HG03460 (cell line): ENCODE measurements at regions not wholly inside any gene's neighbourhood (a gene's known extent, or its start where the extent isn't known, plus 50 kb on each side); places are given as distances from the start of the nearest gene placed in this dataset.

Source experiments
- ATAC-seq: cut with Tn5 transposase; IDR thresholded peaks from one replicate; pipeline ENCODE4 v1.9.1; 2021; ENCODE audit not compliant: unreplicated experiment

GRCh38 chr16:51696376-51696775, 545.3 kb upstream of the SALL1 start:
- ATAC-seq, result no peak

GRCh38 chr16:51691109-51691508, 540.0 kb upstream of the SALL1 start:
- ATAC-seq, result no peak

- no peak for ATAC-seq
Observed at GRCh38 chr16:51685498-51685897, 534.4 kb upstream of the SALL1 start.

- no peak for ATAC-seq
Observed at GRCh38 chr16:51683882-51684281, 532.8 kb upstream of the SALL1 start.

GRCh38 chr16:51682905-51683304, 531.8 kb upstream of the SALL1 start:
- ATAC-seq, result no peak

- no peak for ATAC-seq
Observed at GRCh38 chr16:51674615-51675014, 523.5 kb upstream of the SALL1 start.

GRCh38 chr16:51670527-51670926, 519.5 kb upstream of the SALL1 start:
- no peak for ATAC-seq

- ATAC-seq, result no peak
Observed at GRCh38 chr16:51666821-51667220, 515.8 kb upstream of the SALL1 start.

GRCh38 chr16:51666074-51666473, 515.0 kb upstream of the SALL1 start:
- ATAC-seq, result no peak

GRCh38 chr16:51665436-51665998, 514.4 kb upstream of the SALL1 start:
- ATAC-seq, result no peak

GRCh38 chr16:51658531-51658930, 507.5 kb upstream of the SALL1 start:
- ATAC-seq, result no peak

GRCh38 chr16:51657848-51658247, 506.8 kb upstream of the SALL1 start:
- no peak for ATAC-seq

- ATAC-seq, result no peak
Observed at GRCh38 chr16:51655249-51655648, 504.2 kb upstream of the SALL1 start.

GRCh38 chr16:51651061-51651466, 500.0 kb upstream of the SALL1 start:
- no peak for ATAC-seq

- no peak for ATAC-seq
Observed at GRCh38 chr16:51649631-51650030, 498.6 kb upstream of the SALL1 start.

- no peak for ATAC-seq
Observed at GRCh38 chr16:51648526-51648925, 497.5 kb upstream of the SALL1 start.

GRCh38 chr16:51641191-51641765, 490.2 kb upstream of the SALL1 start:
- no peak for ATAC-seq

- no peak for ATAC-seq
Observed at GRCh38 chr16:51640196-51640595, 489.1 kb upstream of the SALL1 start.

- no peak for ATAC-seq
Observed at GRCh38 chr16:51638339-51639135, 487.5 kb upstream of the SALL1 start.

- no peak for ATAC-seq
Observed at GRCh38 chr16:51637770-51638094, 486.7 kb upstream of the SALL1 start.

- no peak for ATAC-seq
Observed at GRCh38 chr16:51636920-51637769, 486.1 kb upstream of the SALL1 start.

- ATAC-seq, result no peak
Observed at GRCh38 chr16:51635181-51635580, 484.1 kb upstream of the SALL1 start.
